ENCODE measurements at regions not wholly inside any gene's neighbourhood (a gene's known extent, or its start where the extent isn't known, plus 50 kb on each side); places are given as distances from the start of the nearest gene placed in this dataset.

DNA sequence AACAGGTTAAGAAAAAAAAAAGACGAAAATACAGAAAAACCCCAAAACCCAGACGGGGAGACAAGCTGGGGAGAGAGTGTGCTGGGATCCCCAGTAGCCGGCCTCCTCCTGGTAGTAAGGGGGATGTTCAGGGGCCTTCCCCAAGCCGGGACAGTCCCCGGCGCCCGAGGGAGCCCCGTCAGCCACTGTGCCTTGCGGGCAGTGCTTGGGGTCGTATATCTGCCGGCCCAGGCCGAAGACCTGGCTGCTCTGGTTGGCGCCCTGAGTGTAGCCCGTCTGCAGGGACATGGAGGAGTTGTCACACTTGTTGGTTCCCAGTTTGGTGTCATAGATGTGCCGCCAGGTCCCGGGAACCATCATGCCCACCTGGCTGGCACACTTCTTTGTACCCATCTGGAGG, 287.2 kb upstream of the GADL1 start:
- H3F3A ChIP-seq (ENCODE audit: low read depth), result no peaks in the 10 kb centered on the region
- H3K9me2 ChIP-seq (replicated peaks; ENCODE audit: low read depth, low read length), result no peaks in the 10 kb centered on the region
- H3K36me3 ChIP-seq (ENCODE audit: insufficient read depth, low read length), result no peaks in the 10 kb centered on the region
- H3K79me2 ChIP-seq (ENCODE audit: insufficient read depth, low read length), result no peaks in the 10 kb centered on the region
- H2AFZ ChIP-seq (ENCODE audit: low read length), result no peak overlapping the region
- H3K4me3 ChIP-seq (ENCODE audit: low read length, poor library complexity, severe bottlenecking), result no peak overlapping the region
- no peaks in the 10 kb centered on the region for H3K27me3 ChIP-seq (ENCODE audit: insufficient read depth, low read length, poor library complexity, severe bottlenecking)
- no peak for TF ChIP-seq CTCF (conservative IDR thresholded peaks at IDR 0.05; ENCODE audit: low read length)
- TF ChIP-seq EZH2phosphoT487 (IDR thresholded peaks at IDR 0.05; ENCODE audit: borderline replicate concordance), result no peak
- H3K4me1 ChIP-seq (ENCODE audit: insufficient read depth, low read length, poor library complexity, severe bottlenecking), result peaks cover 14% of the 10 kb centered on the region
- no peaks in the 10 kb centered on the region for H3K9me3 ChIP-seq (ENCODE audit: insufficient read depth, low read depth, low read length)
- H3K4me2 ChIP-seq (ENCODE audit: low read depth, low read length, poor library complexity, severe bottlenecking), result no peak overlapping the region
- H3K9ac ChIP-seq (ENCODE audit: low read depth, low read length, poor library complexity, severe bottlenecking), result no peak overlapping the region
- no peaks in the 10 kb centered on the region for H4K20me1 ChIP-seq (ENCODE audit: insufficient read depth, low read length, poor library complexity, severe bottlenecking)

DNA sequence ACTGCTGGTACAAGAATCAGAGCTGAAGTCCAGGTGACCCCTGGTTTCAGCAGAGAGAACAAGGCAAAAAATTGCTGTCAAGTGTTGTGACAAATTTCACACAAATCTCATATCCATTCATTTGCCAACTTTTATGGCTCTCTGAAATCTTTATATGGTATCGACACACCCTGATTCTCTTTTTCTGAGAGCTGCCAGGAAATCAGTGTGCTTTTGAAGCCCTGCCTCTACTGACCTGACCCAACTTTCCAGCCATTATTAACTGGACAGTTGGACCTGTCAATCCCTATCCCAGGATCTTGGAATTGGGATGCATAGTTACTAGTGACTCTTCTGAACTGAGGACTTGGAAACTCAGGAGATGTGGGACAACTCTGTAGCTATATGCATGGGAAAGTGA, 288.2 kb upstream of the GADL1 start:
- H3K36me3 ChIP-seq (ENCODE audit: insufficient read depth, low read length), result no peaks in the 10 kb centered on the region
- H3K4me2 ChIP-seq (ENCODE audit: low read depth, low read length, poor library complexity, severe bottlenecking), result no peak overlapping the region
- no peaks in the 10 kb centered on the region for H3K27me3 ChIP-seq (ENCODE audit: insufficient read depth, low read length, poor library complexity, severe bottlenecking)
- H3K4me1 ChIP-seq (ENCODE audit: insufficient read depth, low read length, poor library complexity, severe bottlenecking), result peaks cover 20% of the 10 kb centered on the region
- no peak overlapping the region for H2AFZ ChIP-seq (ENCODE audit: low read length)
- H3K9ac ChIP-seq (ENCODE audit: low read depth, low read length, poor library complexity, severe bottlenecking), result no peak overlapping the region
- no peak for TF ChIP-seq CTCF (conservative IDR thresholded peaks at IDR 0.05; ENCODE audit: low read length)
- no peak for TF ChIP-seq EZH2phosphoT487 (IDR thresholded peaks at IDR 0.05; ENCODE audit: borderline replicate concordance)
- H3K4me3 ChIP-seq (ENCODE audit: low read length, poor library complexity, severe bottlenecking), result no peak overlapping the region
- no peaks in the 10 kb centered on the region for H3K9me3 ChIP-seq (ENCODE audit: insufficient read depth, low read depth, low read length)
- H3K9me2 ChIP-seq (replicated peaks; ENCODE audit: low read depth, low read length), result no peaks in the 10 kb centered on the region
- H3F3A ChIP-seq (ENCODE audit: low read depth), result no peaks in the 10 kb centered on the region
- H4K20me1 ChIP-seq (ENCODE audit: insufficient read depth, low read length, poor library complexity, severe bottlenecking), result no peaks in the 10 kb centered on the region
- no peaks in the 10 kb centered on the region for H3K79me2 ChIP-seq (ENCODE audit: insufficient read depth, low read length)

DNA sequence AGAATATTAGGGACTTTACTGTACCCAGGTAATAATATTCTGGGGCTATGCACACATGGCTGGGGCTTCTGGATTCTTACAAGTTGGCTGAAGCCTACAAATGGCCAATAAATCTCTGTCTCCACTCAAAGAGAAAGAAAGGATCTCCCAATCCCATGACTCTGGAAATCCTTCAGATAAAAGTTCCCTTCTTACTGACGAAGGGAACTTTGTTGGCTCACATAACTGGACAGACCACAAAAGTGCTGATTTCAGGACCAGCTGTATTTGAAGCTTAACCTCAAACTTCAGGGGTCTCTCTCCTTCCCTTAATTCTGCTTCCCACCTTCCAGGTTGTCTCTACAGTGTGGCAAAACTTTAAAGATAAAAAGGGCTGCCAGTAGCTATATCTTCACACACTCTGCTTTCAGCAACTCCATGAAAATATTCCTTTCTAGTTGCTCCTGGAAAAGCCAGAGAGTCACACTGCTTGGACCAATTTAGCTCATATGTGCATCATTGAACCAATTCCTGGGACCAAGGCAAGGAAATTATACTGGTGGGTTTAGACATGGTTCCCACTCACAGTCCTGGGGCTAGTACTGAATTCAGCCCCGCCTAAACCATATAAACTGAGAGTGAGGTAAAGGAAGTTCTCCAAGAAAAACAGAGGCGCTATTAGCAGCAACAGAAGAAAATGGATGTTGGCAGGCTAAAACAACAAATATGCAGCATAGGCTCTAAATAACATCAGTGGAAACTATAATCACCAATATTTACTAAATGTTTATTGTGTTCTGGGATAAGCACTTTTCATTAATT, 290.0 kb upstream of the GADL1 start:
- TF ChIP-seq EZH2phosphoT487 (IDR thresholded peaks at IDR 0.05; ENCODE audit: borderline replicate concordance) (no peak), CTCF (conservative IDR thresholded peaks at IDR 0.05; ENCODE audit: low read length) (no peak)
- H3K9me2 ChIP-seq (replicated peaks; ENCODE audit: low read depth, low read length), result no peaks in the 10 kb centered on the region
- no peaks in the 10 kb centered on the region for H3K9me3 ChIP-seq (ENCODE audit: insufficient read depth, low read depth, low read length)
- no peak overlapping the region for H2AFZ ChIP-seq (ENCODE audit: low read length)
- H3K9ac ChIP-seq (ENCODE audit: low read depth, low read length, poor library complexity, severe bottlenecking), result no peak overlapping the region
- H3K4me2 ChIP-seq (ENCODE audit: low read depth, low read length, poor library complexity, severe bottlenecking), result no peak overlapping the region
- no peak overlapping the region for H3K4me3 ChIP-seq (ENCODE audit: low read length, poor library complexity, severe bottlenecking)
- no peaks in the 10 kb centered on the region for H4K20me1 ChIP-seq (ENCODE audit: insufficient read depth, low read length, poor library complexity, severe bottlenecking)
- no peaks in the 10 kb centered on the region for H3K79me2 ChIP-seq (ENCODE audit: insufficient read depth, low read length)
- H3F3A ChIP-seq (ENCODE audit: low read depth), result no peaks in the 10 kb centered on the region
- peaks cover 22% of the 10 kb centered on the region for H3K4me1 ChIP-seq (ENCODE audit: insufficient read depth, low read length, poor library complexity, severe bottlenecking)
- H3K36me3 ChIP-seq (ENCODE audit: insufficient read depth, low read length), result no peaks in the 10 kb centered on the region
- H3K27me3 ChIP-seq (ENCODE audit: insufficient read depth, low read length, poor library complexity, severe bottlenecking), result no peaks in the 10 kb centered on the region

Measured in Loucy (cell line).